ENCODE measurements at regions not wholly inside any gene's neighbourhood (a gene's known extent, or its start where the extent isn't known, plus 50 kb on each side); places are given as distances from the start of the nearest gene placed in this dataset.

GRCh38 chr4:176443117-176443516 is 123.4 kb downstream of the SPCS3 start:
- no peak for DNase-seq (ENCODE audit: low spot score)

- DNase-seq (ENCODE audit: low spot score), result no peak
Measured at GRCh38 chr4:176443646-176444409, 124.1 kb downstream of the SPCS3 start.

GRCh38 chr4:176444741-176445140 is 125.0 kb downstream of the SPCS3 start:
- no peak for DNase-seq (ENCODE audit: low spot score)

GRCh38 chr4:176448761-176449160 is 129.0 kb downstream of the SPCS3 start:
- no peak for DNase-seq (ENCODE audit: low spot score)

- DNase-seq (ENCODE audit: low spot score), result peak; percentile 87
Measured at GRCh38 chr4:176451443-176451842, 131.7 kb downstream of the SPCS3 start.

- DNase-seq (ENCODE audit: low spot score), result no peak
Measured at GRCh38 chr4:176453079-176453478, 133.3 kb downstream of the SPCS3 start.

GRCh38 chr4:176453658-176454057 is 133.9 kb downstream of the SPCS3 start:
- no peak for DNase-seq (ENCODE audit: low spot score)

- DNase-seq (ENCODE audit: low spot score), result no peak
Measured at GRCh38 chr4:176464748-176465147, 145.0 kb downstream of the SPCS3 start.

- no peak for DNase-seq (ENCODE audit: low spot score)
Measured at GRCh38 chr4:176467001-176467400, 147.2 kb downstream of the SPCS3 start.

- no peak for DNase-seq (ENCODE audit: low spot score)
Measured at GRCh38 chr4:176469546-176469945, 149.8 kb downstream of the SPCS3 start.

- DNase-seq (ENCODE audit: low spot score), result no peak
Measured at GRCh38 chr4:176470671-176471070, 150.9 kb downstream of the SPCS3 start.

- no peak for DNase-seq (ENCODE audit: low spot score)
Measured at GRCh38 chr4:176475067-176475466, 155.3 kb downstream of the SPCS3 start.

GRCh38 chr4:176478076-176478475 is 158.3 kb downstream of the SPCS3 start:
- DNase-seq (ENCODE audit: low spot score), result no peak

- DNase-seq (ENCODE audit: low spot score), result no peak
Measured at GRCh38 chr4:176479767-176480166, 160.0 kb downstream of the SPCS3 start.

- no peak for DNase-seq (ENCODE audit: low spot score)
Measured at GRCh38 chr4:176482972-176483371, 163.2 kb downstream of the SPCS3 start.

GRCh38 chr4:176484301-176484984 is 164.7 kb downstream of the SPCS3 start:
- peak; percentile 3 for DNase-seq (ENCODE audit: low spot score)

GRCh38 chr4:176489001-176489400 is 169.2 kb downstream of the SPCS3 start:
- DNase-seq (ENCODE audit: low spot score), result no peak

- DNase-seq (ENCODE audit: low spot score), result no peak
Measured at GRCh38 chr4:176492646-176493302, 173.0 kb downstream of the SPCS3 start.

GRCh38 chr4:176498617-176499256 is 179.0 kb downstream of the SPCS3 start:
- DNase-seq (ENCODE audit: low spot score), result no peak

GRCh38 chr4:176499518-176499917 is 179.8 kb downstream of the SPCS3 start:
- DNase-seq (ENCODE audit: low spot score), result no peak

GRCh38 chr4:176500894-176501293 is 181.1 kb downstream of the SPCS3 start:
- DNase-seq (ENCODE audit: low spot score), result no peak

GRCh38 chr4:176504118-176504517 is 184.4 kb downstream of the SPCS3 start:
- no peak for DNase-seq (ENCODE audit: low spot score)

All from globus pallidus (tissue), 1 donor.